Liver (tissue), 7 donors: ENCODE measurements at regions not wholly inside any gene's neighbourhood (a gene's known extent, or its start where the extent isn't known, plus 50 kb on each side); places are given as distances from the start of the nearest gene placed in this dataset.

Experiments
- DNase-seq: peaks from one replicate; pipeline ENCODE4 v3.0.0-alpha.2; 2017; ENCODE audit warnings: low spot score
- H3K27ac ChIP-seq, 2 donors: one replicate each; pipeline ENCODE4 v1.7.0; 2013; ENCODE audit warnings: inconsistent platforms in 2 of 2, low read length in 2 of 2, control low read depth in 1 of 2, low read depth in 1 of 2, mild to moderate bottlenecking in 1 of 2
- H3K27me3 ChIP-seq, 4 donors: one replicate each; pipeline versions ENCODE4 v1.6.1 to v1.7.0; 2013; ENCODE audit warnings: low read length in 3 of 4, inconsistent platforms in 1 of 4, mild to moderate bottlenecking in 1 of 4, moderate library complexity in 1 of 4; ENCODE audit not compliant: control insufficient read depth in 4 of 4, insufficient read depth in 4 of 4
- H3K36me3 ChIP-seq, 4 donors: one replicate each; pipeline versions ENCODE4 v1.6.1 to v1.7.0; 2013; ENCODE audit warnings: low read length in 3 of 4, mild to moderate bottlenecking in 3 of 4, low read depth in 1 of 4, moderate library complexity in 1 of 4; ENCODE audit not compliant: control insufficient read depth in 4 of 4, insufficient read depth in 3 of 4
- H3K4me1 ChIP-seq, 4 donors: one replicate each; pipeline versions ENCODE4 v1.6.1 to v1.7.0; 2013; ENCODE audit warnings: low read length in 3 of 4, mild to moderate bottlenecking in 3 of 4, moderate library complexity in 1 of 4; ENCODE audit not compliant: control insufficient read depth in 4 of 4, insufficient read depth in 4 of 4
- H3K4me3 ChIP-seq, 3 donors: one replicate each; pipeline versions ENCODE4 v1.6.1 to v1.7.0; 2013; ENCODE audit warnings: low read length in 3 of 3, control low read depth in 1 of 3, low read depth in 1 of 3, mild to moderate bottlenecking in 1 of 3
- H3K9ac ChIP-seq, 2 donors: one replicate each; pipeline ENCODE4 v1.7.0; 2013; ENCODE audit warnings: low read length in 2 of 2, mild to moderate bottlenecking in 2 of 2, moderate library complexity in 2 of 2, control low read depth in 1 of 2, low read depth in 1 of 2
- H3K9me3 ChIP-seq, 4 donors: one replicate each; pipeline versions ENCODE4 v1.6.1 to v1.7.0; 2013; ENCODE audit warnings: low read length in 3 of 4; ENCODE audit not compliant: control insufficient read depth in 4 of 4
- ATF3 ChIP-seq: IDR thresholded peaks from 2 replicates; pipeline ENCODE4 v1.6.1; 2016; ENCODE audit warnings: antibody characterized with exemption
- EGR1 ChIP-seq, 2 donors: IDR thresholded peaks; 2 replicates each; pipeline ENCODE4 v1.6.1; 2016 to 2018; ENCODE audit warnings: antibody characterized with exemption in 2 of 2, low read depth in 2 of 2
- FOXA1 ChIP-seq: IDR thresholded peaks from 2 replicates; pipeline ENCODE4 v1.6.1; 2016; ENCODE audit warnings: antibody characterized with exemption
- FOXA2 ChIP-seq: IDR thresholded peaks from 2 replicates; pipeline ENCODE4 v1.6.1; 2016; ENCODE audit warnings: antibody characterized with exemption
- GABPA ChIP-seq, 2 donors: IDR thresholded peaks in 1 of 2; conservative IDR thresholded peaks in 1 of 2; 2 replicates each; pipeline ENCODE4 v1.6.1; 2016; ENCODE audit warnings: antibody characterized with exemption in 2 of 2, mild to moderate bottlenecking in 1 of 2, moderate library complexity in 1 of 2
- HNF4A ChIP-seq, 2 donors: conservative IDR thresholded peaks; 2 replicates each; pipeline ENCODE4 v1.6.1; 2016; ENCODE audit warnings: antibody characterized with exemption in 2 of 2, mild to moderate bottlenecking in 2 of 2
- HNF4G ChIP-seq: IDR thresholded peaks from 2 replicates; pipeline ENCODE4 v1.6.1; 2016; ENCODE audit warnings: antibody characterized with exemption
- JUND ChIP-seq, 2 donors: IDR thresholded peaks; 2 replicates each; pipeline ENCODE4 v1.6.1; 2016; ENCODE audit warnings: antibody characterized with exemption in 2 of 2
- MAX ChIP-seq: IDR thresholded peaks from 2 replicates; pipeline ENCODE4 v1.6.1; 2016; ENCODE audit warnings: antibody characterized with exemption
- NR2F2 ChIP-seq: IDR thresholded peaks from 2 replicates; pipeline ENCODE4 v1.6.1; 2016; ENCODE audit warnings: antibody characterized with exemption
- RAD21 ChIP-seq, 2 donors: IDR thresholded peaks; 2 replicates each; pipeline ENCODE4 v1.6.1; 2016; ENCODE audit warnings: antibody characterized with exemption in 2 of 2, mild to moderate bottlenecking in 2 of 2
- REST ChIP-seq: IDR thresholded peaks from 2 replicates; pipeline ENCODE4 v1.6.1; 2016; ENCODE audit warnings: antibody characterized with exemption, mild to moderate bottlenecking
- RXRA ChIP-seq, 2 donors: IDR thresholded peaks; 2 replicates each; pipeline ENCODE4 v1.6.1; 2017 to 2018; ENCODE audit warnings: antibody characterized with exemption in 2 of 2, mild to moderate bottlenecking in 1 of 2
- SP1 ChIP-seq: IDR thresholded peaks from 2 replicates; pipeline ENCODE4 v1.6.1; 2018; ENCODE audit warnings: antibody characterized with exemption, mild to moderate bottlenecking
- TAF1 ChIP-seq: conservative IDR thresholded peaks from 2 replicates; pipeline ENCODE4 v1.6.1; 2016; ENCODE audit warnings: antibody characterized with exemption, mild to moderate bottlenecking
- YY1 ChIP-seq: IDR thresholded peaks from 2 replicates; pipeline ENCODE4 v1.6.1; 2016; ENCODE audit warnings: antibody characterized with exemption, mild to moderate bottlenecking
- ZBTB33 ChIP-seq: IDR thresholded peaks from 2 replicates; pipeline ENCODE4 v1.6.1; 2016; ENCODE audit warnings: antibody characterized with exemption
- WGBS: extraction: QIAGEN DNeasy Blood & Tissue Kit; methylation state at CpG from one replicate; pipeline ENCODE4 v1.1.7; 2013; 5-methylcytosine and 5-hydroxymethylcytosine counted together
- donor health status: healthy.
- donor health status: healthy.
- donor health status: healthy.
- donor health status: healthy.

- Histone ChIP-seq H3K4me3 (no peak overlapping the region), H3K4me1 (peaks cover 6 to 24% (median 22%) of the 10 kb centered on the region in 4 donors), H3K27ac (no peak overlapping the region), H3K9me3 (no peaks in the 10 kb centered on the region), H3K9ac (no peak overlapping the region), H3K36me3 (no peaks in the 10 kb centered on the region), H3K27me3 (no peaks in the 10 kb centered on the region)
- TF ChIP-seq EGR1 (IDR thresholded peaks at IDR 0.05; ENCODE audit: low read depth in 2 of 2) (no peak), FOXA2 (no peak), ATF3 (no peak), HNF4A (conservative IDR thresholded peaks at IDR 0.05) (no peak), REST (no peak), JUND (IDR thresholded peaks at IDR 0.05) (no peak), ZBTB33 (no peak), FOXA1 (no peak), RXRA (IDR thresholded peaks at IDR 0.05) (no peak), MAX (no peak), NR2F2 (no peak), GABPA (IDR thresholded peaks at IDR 0.05 in 1 of 2, conservative IDR thresholded peaks at IDR 0.05 in 1 of 2) (no peak), SP1 (no peak), TAF1 (no peak), YY1 (no peak), HNF4G (no peak)
- WGBS: 77% methylated on average over 2 of the region's 2 CpGs
- no peak for DNase-seq
Measured at GRCh38 chr3:117219296-117219695, 509.7 kb downstream of the TUSC7 start.

GRCh38 chr3:117226932-117227331, 517.4 kb downstream of the TUSC7 start:
- Histone ChIP-seq H3K9ac (no peak overlapping the region), H3K36me3 (no peaks in the 10 kb centered on the region), H3K4me3 (no peak overlapping the region), H3K27me3 (no peaks in the 10 kb centered on the region), H3K9me3 (no peaks in the 10 kb centered on the region), H3K4me1 (peaks cover 0 to 1% (median 0%) of the 10 kb centered on the region in 4 donors), H3K27ac (no peak overlapping the region)
- no peak for TF ChIP-seq SP1
- no peak for TF ChIP-seq ZBTB33
- TF ChIP-seq RAD21 (IDR thresholded peaks at IDR 0.05): no peak
- TF ChIP-seq NR2F2: no peak
- TF ChIP-seq JUND (IDR thresholded peaks at IDR 0.05): no peak
- TF ChIP-seq RXRA (IDR thresholded peaks at IDR 0.05): no peak
- no peak for TF ChIP-seq TAF1
- no peak for TF ChIP-seq HNF4G
- no peak for TF ChIP-seq EGR1 (IDR thresholded peaks at IDR 0.05; ENCODE audit: low read depth in 2 of 2)
- no peak for DNase-seq
- WGBS: 66% methylated on average over 2 of the region's 2 CpGs
